HG02870 (cell line): ENCODE measurements at regions not wholly inside any gene's neighbourhood (a gene's known extent, or its start where the extent isn't known, plus 50 kb on each side); places are given as distances from the start of the nearest gene placed in this dataset.

Experiments used
- ATAC-seq: cut with Tn5 transposase; IDR thresholded peaks from one replicate; pipeline ENCODE4 v1.9.1; 2021; ENCODE audit warnings: mild to moderate bottlenecking, moderate library complexity; ENCODE audit not compliant: unreplicated experiment

DNA sequence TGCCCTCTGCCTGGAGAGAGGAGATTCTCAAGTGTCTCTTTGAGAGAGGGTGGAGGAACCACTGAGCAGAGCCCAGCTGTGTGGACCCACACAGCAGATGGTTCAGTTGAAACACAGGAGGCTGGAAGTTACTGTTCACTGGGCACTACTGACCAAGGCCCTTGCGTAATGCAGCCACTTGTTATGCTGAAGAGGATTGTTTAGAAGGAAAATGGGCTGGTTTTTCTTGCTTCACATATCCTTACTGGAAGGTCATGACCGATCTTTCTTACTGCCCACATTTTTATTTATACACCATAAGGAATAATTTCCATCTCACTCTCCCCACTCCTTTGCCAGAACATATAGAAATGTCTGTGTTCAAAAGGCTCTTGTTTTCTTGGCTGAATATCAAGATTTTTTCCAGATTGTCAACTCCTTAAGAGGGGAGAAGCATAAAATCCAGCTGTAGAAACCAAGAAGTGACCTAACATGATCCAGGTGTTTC is 375.1 kb upstream of the DDHD1 start:
- no peak for ATAC-seq

DNA sequence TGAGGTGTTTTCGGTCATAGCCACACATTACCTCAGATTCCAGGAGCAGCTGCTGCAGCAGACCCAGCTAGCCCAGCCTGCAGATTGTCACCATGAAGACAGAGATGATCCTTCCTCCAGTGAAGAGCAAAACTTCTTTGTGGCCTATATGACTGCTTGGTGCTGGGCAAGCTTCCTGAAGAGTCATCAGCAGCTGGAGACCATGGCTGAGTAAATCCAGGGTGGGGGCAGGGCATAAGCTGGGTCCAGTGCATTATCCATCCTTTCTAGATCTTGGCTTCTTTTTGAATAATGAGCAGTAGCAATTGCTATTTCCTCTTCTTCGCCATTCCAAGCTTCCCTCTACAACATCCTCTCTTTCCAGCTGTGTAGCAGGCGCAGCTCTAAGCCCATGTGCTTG is 373.1 kb upstream of the DDHD1 start:
- no peak for ATAC-seq

DNA sequence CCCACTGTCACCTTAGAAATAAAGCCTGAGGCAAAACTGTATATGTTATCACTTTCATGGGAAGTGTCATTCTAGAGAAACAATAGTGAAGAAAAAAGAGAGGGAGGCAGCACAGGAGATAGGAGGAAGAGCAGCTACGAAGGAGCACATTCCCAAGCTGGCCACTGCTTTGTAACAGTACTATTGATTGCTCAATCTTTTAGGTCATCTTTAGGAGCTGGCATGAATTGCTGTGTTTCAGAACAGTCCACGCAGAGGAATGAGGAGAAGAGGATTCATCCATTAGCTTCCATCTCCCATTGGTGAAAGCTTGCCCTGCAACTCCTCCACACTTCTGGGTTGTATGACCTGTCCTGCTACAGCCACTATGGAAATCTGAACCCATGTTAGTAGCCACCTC is 372.5 kb upstream of the DDHD1 start:
- ATAC-seq = no peak

GRCh38 chr14:53524391-53524790 is 371.3 kb upstream of the DDHD1 start:
- no peak for ATAC-seq

DNA sequence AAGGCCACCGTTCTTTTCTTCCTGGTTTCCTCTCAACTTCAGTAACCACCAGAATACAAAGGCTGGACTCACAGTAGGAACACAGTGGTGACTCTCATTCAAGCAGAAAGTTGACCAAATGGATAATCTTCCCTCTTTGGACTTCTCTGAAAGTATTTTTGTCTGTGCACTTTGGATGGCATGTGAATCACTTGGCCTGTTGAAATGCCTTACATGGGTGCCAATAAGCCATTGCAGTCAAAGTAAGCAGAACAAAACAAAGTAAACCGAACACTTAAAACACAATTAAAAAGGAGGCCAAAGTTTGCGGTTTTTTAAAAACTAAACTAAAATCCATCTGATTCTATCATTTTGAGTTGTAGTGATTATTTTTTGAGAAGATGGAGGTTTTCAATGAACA is 370.1 kb upstream of the DDHD1 start:
- ATAC-seq = no peak

GRCh38 chr14:53520078-53520928 is 367.2 kb upstream of the DDHD1 start:
- ATAC-seq = no peak

DNA sequence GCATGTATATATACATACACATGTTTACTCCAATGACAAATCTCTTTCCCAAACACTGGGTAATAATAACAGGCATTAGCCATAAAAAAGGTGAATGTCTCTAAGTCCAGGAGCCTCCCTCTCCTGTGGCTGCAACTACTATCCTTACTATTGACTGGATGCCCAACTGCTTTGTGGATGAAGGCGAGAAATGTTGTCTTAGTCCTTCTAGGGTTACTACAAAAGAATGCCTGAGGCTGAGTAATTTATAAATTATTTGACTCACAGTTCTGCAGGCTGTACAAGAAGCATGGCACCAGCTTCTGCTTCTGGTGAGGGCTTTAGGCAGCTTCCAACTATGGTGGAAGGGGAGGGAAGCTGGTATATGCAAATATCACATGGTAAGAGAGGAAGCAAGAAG is 366.0 kb upstream of the DDHD1 start:
- no peak for ATAC-seq

DNA sequence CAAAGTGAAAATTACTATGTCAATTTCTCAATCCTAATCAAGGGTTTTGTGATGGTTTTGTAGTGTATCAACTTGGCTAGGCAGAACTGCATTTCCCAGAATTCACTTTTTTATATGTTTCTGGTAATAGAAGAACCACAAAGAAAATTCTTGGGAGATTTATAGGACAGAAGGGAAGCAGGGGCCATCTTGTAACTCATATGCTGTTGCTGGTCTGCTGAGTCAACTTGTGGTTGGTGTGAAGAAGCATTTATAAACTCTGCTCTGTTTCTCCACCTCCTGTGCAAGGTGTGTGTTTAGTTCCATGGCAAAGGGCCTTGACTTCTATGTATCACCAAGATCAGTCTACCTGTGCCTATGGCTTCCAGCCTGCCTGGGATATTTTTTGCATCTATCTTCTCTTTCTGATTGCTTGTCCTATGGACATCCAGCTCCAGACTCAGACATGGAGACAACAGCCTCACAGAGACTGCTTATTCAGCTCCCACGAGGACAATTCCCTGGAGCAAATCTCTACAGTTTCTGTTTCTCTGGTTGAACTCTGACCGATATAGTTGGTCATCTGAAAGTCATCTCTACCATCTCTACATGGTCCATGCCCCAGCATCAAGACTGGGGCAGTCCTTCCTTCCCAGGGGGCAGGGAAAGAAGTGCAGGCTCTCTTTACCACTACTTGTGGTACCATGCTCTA is 364.3 kb upstream of the DDHD1 start:
- no peak for ATAC-seq

- no peak for ATAC-seq
Measured at GRCh38 chr14:53516261-53516774, 363.2 kb upstream of the DDHD1 start.

- no peak for ATAC-seq
Measured at GRCh38 chr14:53515276-53515675, 362.2 kb upstream of the DDHD1 start.

DNA sequence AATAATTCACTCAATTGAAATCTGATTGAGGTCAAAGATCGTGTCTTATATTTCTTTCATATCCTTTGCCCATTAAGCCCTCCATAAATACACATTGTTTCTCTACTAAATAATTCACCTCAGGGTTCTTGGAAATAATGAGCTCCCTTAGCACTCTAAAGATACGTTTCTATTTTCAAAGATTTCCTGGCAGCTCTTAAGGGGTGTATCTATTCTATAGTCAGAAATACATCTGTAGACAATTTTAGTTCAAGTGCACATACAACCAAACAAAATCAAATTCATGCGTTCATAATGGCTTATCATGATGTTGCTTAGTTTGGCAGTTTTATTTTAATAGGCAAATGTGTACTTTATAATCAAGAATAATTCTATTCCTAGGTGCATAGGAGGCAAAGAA is 361.1 kb upstream of the DDHD1 start:
- ATAC-seq = no peak

DNA sequence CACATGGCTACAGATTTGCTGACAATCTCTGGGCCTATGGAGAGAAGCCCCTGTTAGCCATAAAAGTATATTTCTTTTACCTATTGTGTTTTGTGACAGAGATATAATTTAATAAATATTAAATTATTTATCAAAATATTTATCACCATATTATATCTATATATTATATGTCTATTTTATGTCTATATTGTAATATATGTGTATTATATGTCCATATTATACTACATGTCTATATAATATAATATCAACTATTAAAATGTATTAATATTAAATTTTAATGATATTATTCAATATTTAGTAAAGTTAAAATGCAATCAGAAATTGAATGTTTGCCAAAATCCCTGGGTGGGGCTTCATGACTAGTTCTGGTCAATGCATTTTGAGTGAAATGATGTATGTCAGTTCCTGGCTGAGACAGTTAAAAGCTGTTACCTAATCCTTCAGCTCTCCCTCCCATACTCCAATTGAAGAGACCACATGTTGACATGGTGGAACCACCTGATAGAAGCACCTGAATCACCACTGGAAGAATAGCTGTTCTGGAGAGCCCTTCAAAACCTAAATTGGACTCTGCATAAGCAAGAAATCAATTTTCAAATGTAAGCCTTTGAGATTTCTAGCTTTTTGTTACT is 357.3 kb upstream of the DDHD1 start:
- ATAC-seq = no peak

- no peak for ATAC-seq
Measured at GRCh38 chr14:53509276-53510244, 356.4 kb upstream of the DDHD1 start.

GRCh38 chr14:53501361-53502211 is 348.5 kb upstream of the DDHD1 start:
- ATAC-seq = no peak

GRCh38 chr14:53500191-53500590 is 347.1 kb upstream of the DDHD1 start:
- no peak for ATAC-seq

DNA sequence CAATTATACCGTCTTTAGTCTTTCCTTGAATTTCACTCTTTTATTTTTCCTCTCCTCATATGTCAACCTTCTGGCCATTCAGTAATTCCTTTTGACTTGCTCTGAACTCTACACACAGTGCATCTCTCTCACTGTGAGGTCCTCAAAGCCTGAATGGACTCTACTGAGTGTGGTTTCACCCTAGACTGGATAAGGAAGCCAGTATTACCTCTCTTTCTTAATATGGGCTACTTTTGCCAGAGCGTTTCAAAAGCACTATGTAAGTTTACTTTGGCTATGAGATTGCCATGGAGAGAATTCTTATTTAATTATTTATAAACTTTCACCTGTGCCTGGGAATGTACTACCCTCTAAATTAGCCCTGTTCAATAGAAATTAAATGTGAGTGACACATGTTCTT is 343.5 kb upstream of the DDHD1 start:
- ATAC-seq = no peak

GRCh38 chr14:53495846-53496343 is 342.8 kb upstream of the DDHD1 start:
- ATAC-seq = no peak

- ATAC-seq = no peak
Measured at GRCh38 chr14:53494587-53494986, 341.5 kb upstream of the DDHD1 start.

GRCh38 chr14:53493860-53494259 is 340.7 kb upstream of the DDHD1 start:
- no peak for ATAC-seq
